ENCODE measurements at regions not wholly inside any gene's neighbourhood (a gene's known extent, or its start where the extent isn't known, plus 50 kb on each side); places are given as distances from the start of the nearest gene placed in this dataset.

DNA sequence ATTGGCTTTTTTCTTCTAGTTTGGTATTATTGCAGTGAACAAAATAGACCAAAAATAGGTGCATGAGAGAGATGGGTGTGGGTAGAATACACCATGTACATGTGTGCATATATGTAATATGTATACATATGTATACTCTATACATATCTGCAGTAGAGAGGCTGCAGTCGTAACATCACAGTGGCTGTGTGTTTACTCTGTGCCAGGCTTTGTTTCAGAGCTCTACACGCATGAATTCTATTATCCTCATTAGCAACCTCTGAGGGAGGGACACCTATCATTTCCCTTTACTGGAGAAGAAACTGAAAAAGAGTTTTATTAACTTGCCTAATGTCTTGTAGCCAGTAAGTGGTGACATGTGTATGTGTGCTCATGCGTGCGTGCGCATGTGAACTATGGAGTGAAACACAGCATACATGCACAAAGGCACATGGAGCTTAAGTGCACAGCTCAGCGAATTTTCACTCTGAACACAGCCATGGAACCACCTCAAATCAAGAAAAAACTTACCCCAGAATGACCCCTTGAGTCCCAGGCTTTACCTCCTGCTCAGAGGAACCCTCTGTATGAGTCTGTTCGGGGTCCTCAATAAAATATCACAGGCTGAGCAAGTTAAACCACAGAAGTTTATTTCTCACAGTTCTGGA lies 452.5 kb downstream of the CDH26 start:
- Histone ChIP-seq H3K9me3 (no peaks in the 10 kb centered on the region), H3K36me3 (no peaks in the 10 kb centered on the region), H3K4me1 (ENCODE audit: insufficient read depth) (no peaks in the 10 kb centered on the region), H3K27ac (no peak overlapping the region), H3K27me3 (no peaks in the 10 kb centered on the region), H3K4me3 (no peak overlapping the region)
- intact Hi-C loops (cut with DNase I) = no loop called here
- no peak for TF ChIP-seq POLR2A (IDR thresholded peaks at IDR 0.05)
- no peak for TF ChIP-seq CTCF (IDR thresholded peaks at IDR 0.05)
- no peak for TF ChIP-seq EP300 (IDR thresholded peaks at IDR 0.05)
- no peak for DNase-seq
- 77 to 83% (median 80%) methylated on average over 7 of the region's 7 CpGs for WGBS, 3 donors

DNA sequence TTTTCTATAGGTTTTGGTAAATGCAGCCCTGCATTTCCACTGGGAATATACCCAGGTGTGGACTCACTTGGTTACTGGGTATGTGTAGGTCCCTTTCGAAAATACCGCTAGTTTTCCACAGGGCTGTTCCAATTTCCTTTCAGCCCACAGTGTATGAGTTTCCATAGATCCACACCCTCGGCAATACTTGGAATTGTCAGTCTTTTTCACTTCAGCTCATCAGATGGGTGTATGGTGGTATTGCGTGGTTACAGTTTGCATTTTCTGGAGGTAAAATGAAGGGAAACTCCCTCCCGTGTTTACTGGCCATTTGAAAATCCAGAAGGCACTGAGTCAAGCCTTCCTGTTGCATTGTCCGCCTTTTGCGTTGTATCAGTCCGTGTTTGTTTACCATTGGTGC lies 453.6 kb downstream of the CDH26 start:
- intact Hi-C loops (cut with DNase I) = no loop called here
- H3K4me3 ChIP-seq = no peak overlapping the region
- no peak overlapping the region for H3K27ac ChIP-seq
- no peaks in the 10 kb centered on the region for H3K9me3 ChIP-seq
- TF ChIP-seq CTCF (IDR thresholded peaks at IDR 0.05) (no peak), POLR2A (IDR thresholded peaks at IDR 0.05) (no peak), EP300 (IDR thresholded peaks at IDR 0.05) (no peak)
- no peaks in the 10 kb centered on the region for H3K4me1 ChIP-seq (ENCODE audit: insufficient read depth)
- no peak for DNase-seq
- no peaks in the 10 kb centered on the region for H3K27me3 ChIP-seq
- 89 to 96% (median 89%) methylated on average over 8 of the region's 8 CpGs for WGBS, 3 donors
- no peaks in the 10 kb centered on the region for H3K36me3 ChIP-seq

- DNase-seq = no peak
- Histone ChIP-seq H3K27me3 (no peaks in the 10 kb centered on the region), H3K36me3 (no peaks in the 10 kb centered on the region), H3K4me3 (no peak overlapping the region), H3K27ac (no peak overlapping the region), H3K9me3 (no peaks in the 10 kb centered on the region), H3K4me1 (ENCODE audit: insufficient read depth) (no peaks in the 10 kb centered on the region)
- no peak for TF ChIP-seq POLR2A (IDR thresholded peaks at IDR 0.05)
- TF ChIP-seq EP300 (IDR thresholded peaks at IDR 0.05) = no peak
- TF ChIP-seq CTCF (IDR thresholded peaks at IDR 0.05) = no peak
- 86 to 94% (median 87%) methylated on average over 5 of the region's 5 CpGs for WGBS, 3 donors
- intact Hi-C loops (cut with DNase I) = no loop called here
Measured at GRCh38 chr20:60420676-60421229, 462.5 kb downstream of the CDH26 start.

GRCh38 chr20:60422848-60423247 lies 464.6 kb downstream of the CDH26 start:
- H3K9me3 ChIP-seq = no peaks in the 10 kb centered on the region
- no peaks in the 10 kb centered on the region for H3K4me1 ChIP-seq (ENCODE audit: insufficient read depth)
- no peak overlapping the region for H3K27ac ChIP-seq
- no peak for TF ChIP-seq POLR2A (IDR thresholded peaks at IDR 0.05)
- intact Hi-C loops (cut with DNase I) = no loop called here
- no peaks in the 10 kb centered on the region for H3K27me3 ChIP-seq
- no peaks in the 10 kb centered on the region for H3K36me3 ChIP-seq
- no peak for DNase-seq
- WGBS, 3 donors = 88 to 92% (median 89%) methylated on average over 7 of the region's 7 CpGs
- H3K4me3 ChIP-seq = no peak overlapping the region

DNA sequence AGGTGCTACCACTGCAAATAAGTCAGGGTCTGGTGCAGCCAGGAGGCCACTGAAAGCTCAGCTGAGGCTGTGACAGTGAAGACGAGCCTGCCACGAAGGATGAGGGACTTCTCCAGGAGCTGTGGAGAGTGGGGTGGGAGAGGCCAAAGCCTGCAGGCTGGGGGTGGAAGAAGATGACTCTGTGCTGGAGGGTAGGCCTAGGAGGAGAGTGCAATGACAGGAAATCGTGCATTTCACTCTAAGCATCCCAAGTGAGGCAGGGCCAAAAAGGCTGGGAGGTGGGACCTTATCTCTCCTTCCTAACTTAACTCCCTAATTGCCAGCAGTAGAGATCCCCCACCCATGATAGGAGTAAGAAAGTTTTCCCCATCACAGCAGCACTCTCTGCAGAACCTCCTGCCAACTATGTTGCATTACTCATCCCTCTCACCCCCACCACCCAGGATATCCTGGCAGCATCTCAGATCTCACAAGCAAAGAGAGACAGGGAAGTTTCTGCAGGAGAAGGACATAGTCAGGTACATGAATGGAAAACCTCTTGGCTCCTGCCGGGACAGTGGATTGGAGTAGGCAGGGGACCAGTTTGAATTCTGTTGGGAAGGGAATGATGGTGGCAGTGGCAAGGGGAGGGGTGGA lies 466.2 kb downstream of the CDH26 start:
- TF ChIP-seq POLR2A (IDR thresholded peaks at IDR 0.05) (no peak), CTCF (IDR thresholded peaks at IDR 0.05) (no peak), EP300 (IDR thresholded peaks at IDR 0.05) (no peak)
- Histone ChIP-seq H3K27me3 (no peaks in the 10 kb centered on the region), H3K36me3 (no peaks in the 10 kb centered on the region), H3K9me3 (no peaks in the 10 kb centered on the region), H3K4me1 (ENCODE audit: insufficient read depth) (no peaks in the 10 kb centered on the region), H3K4me3 (no peak overlapping the region), H3K27ac (no peak overlapping the region)
- DNase-seq = no peak
- WGBS, 3 donors = 44 to 54% (median 50%) methylated on average over 4 of the region's 4 CpGs
- intact Hi-C loops (cut with DNase I) = no loop called here
